ENCODE measurements at regions not wholly inside any gene's neighbourhood (a gene's known extent, or its start where the extent isn't known, plus 50 kb on each side); places are given as distances from the start of the nearest gene placed in this dataset.

DNA sequence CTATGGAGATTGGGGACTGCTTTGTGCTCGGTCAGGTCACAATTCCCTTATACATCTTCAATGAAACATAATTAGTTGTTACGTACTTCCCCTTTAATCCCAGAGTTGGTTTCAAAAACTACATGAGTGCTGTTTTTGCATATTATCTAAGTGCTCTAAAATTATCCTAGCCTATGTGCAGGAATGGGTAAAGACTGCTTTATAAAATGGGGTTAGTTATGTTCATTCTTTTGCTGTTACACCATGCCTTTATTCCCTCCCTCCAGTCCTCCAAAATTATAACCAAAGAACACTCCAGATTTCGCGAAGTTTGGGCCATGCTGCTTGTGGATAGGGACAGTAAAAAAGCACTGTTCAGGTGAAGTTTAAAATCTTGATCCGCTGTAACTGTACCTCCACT is 173.9 kb upstream of the SNX7 start:
- DNase-seq (ENCODE audit: low read depth, low spot score): no peak
- SMC1A ChIA-PET (ENCODE audit: uncharacterized antibody, unreplicated experiment): no interaction called here
- no peak overlapping the region for H3K4me2 ChIP-seq (ENCODE audit: control insufficient read depth, insufficient read depth)

More for the DNA sequence above, 173.9 kb upstream of the SNX7 start:
- intact Hi-C loops (cut with micrococcal nuclease; ENCODE audit: unreplicated experiment) (no loop called here), in situ Hi-C loops (cut with MboI) (no loop called here)
- Histone ChIP-seq H3K9me3 (replicated peaks; ENCODE audit: control insufficient read depth, insufficient read depth, low read length) (no peaks in the 10 kb centered on the region; the same call in 2 of the 3 replicates), H3K4me1 (ENCODE audit: control insufficient read depth, insufficient read depth, low read length) (no peaks in the 10 kb centered on the region), H4K20me1 (ENCODE audit: control insufficient read depth, insufficient read depth) (no peaks in the 10 kb centered on the region), H2AFZ (ENCODE audit: control insufficient read depth, low read depth, low read length) (no peak overlapping the region), H3K27me3 (replicated peaks in 1 of 2; ENCODE audit: control insufficient read depth in 2 of 2, insufficient read depth in 2 of 2, low read length in 1 of 2) (no peaks in the 10 kb centered on the region), H3K79me2 (ENCODE audit: control insufficient read depth, insufficient read depth, low read length) (no peaks in the 10 kb centered on the region), H3K36me3 (ENCODE audit: control insufficient read depth in 2 of 2, insufficient read depth in 2 of 2, low read length in 1 of 2) (no peaks in the 10 kb centered on the region), H3K9ac (ENCODE audit: control insufficient read depth, insufficient read depth, low read length) (no peak overlapping the region), H3K27ac (ENCODE audit: control insufficient read depth, insufficient read depth) (no peak overlapping the region), H3K4me3 (no peak overlapping the region)
- BruUV-seq (replicated peaks): no TSS peak
- RAD21 ChIA-PET (ENCODE audit: unreplicated experiment): no interaction called here
- 12% methylated on average over 5 of the region's 5 CpGs for WGBS (ENCODE audit: insufficient coverage, insufficient replicate concordance, low lambda C conversion rate, missing lambda C conversion rate)
- FAIRE-seq: no peak
- POLR2A ChIA-PET: no interaction called here
- CTCF ChIA-PET: no interaction called here
- no peak for ATAC-seq
- TF ChIP-seq MTA2 (IDR thresholded peaks at IDR 0.05; ENCODE audit: low read depth): peak; percentile 36; the same call in 1 of the 2 replicates
- TF ChIP-seq, protein P1, sequence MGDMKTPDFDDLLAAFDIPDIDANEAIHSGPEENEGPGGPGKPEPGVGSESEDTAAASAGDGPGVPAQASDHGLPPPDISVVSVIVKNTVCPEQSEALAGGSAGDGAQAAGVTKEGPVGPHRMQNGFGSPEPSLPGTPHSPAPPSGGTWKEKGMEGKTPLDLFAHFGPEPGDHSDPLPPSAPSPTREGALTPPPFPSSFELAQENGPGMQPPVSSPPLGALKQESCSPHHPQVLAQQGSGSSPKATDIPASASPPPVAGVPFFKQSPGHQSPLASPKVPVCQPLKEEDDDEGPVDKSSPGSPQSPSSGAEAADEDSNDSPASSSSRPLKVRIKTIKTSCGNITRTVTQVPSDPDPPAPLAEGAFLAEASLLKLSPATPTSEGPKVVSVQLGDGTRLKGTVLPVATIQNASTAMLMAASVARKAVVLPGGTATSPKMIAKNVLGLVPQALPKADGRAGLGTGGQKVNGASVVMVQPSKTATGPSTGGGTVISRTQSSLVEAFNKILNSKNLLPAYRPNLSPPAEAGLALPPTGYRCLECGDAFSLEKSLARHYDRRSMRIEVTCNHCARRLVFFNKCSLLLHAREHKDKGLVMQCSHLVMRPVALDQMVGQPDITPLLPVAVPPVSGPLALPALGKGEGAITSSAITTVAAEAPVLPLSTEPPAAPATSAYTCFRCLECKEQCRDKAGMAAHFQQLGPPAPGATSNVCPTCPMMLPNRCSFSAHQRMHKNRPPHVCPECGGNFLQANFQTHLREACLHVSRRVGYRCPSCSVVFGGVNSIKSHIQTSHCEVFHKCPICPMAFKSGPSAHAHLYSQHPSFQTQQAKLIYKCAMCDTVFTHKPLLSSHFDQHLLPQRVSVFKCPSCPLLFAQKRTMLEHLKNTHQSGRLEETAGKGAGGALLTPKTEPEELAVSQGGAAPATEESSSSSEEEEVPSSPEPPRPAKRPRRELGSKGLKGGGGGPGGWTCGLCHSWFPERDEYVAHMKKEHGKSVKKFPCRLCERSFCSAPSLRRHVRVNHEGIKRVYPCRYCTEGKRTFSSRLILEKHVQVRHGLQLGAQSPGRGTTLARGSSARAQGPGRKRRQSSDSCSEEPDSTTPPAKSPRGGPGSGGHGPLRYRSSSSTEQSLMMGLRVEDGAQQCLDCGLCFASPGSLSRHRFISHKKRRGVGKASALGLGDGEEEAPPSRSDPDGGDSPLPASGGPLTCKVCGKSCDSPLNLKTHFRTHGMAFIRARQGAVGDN (IDR thresholded peaks at IDR 0.05): peak; percentile 94
- TF ChIP-seq, protein P2, sequence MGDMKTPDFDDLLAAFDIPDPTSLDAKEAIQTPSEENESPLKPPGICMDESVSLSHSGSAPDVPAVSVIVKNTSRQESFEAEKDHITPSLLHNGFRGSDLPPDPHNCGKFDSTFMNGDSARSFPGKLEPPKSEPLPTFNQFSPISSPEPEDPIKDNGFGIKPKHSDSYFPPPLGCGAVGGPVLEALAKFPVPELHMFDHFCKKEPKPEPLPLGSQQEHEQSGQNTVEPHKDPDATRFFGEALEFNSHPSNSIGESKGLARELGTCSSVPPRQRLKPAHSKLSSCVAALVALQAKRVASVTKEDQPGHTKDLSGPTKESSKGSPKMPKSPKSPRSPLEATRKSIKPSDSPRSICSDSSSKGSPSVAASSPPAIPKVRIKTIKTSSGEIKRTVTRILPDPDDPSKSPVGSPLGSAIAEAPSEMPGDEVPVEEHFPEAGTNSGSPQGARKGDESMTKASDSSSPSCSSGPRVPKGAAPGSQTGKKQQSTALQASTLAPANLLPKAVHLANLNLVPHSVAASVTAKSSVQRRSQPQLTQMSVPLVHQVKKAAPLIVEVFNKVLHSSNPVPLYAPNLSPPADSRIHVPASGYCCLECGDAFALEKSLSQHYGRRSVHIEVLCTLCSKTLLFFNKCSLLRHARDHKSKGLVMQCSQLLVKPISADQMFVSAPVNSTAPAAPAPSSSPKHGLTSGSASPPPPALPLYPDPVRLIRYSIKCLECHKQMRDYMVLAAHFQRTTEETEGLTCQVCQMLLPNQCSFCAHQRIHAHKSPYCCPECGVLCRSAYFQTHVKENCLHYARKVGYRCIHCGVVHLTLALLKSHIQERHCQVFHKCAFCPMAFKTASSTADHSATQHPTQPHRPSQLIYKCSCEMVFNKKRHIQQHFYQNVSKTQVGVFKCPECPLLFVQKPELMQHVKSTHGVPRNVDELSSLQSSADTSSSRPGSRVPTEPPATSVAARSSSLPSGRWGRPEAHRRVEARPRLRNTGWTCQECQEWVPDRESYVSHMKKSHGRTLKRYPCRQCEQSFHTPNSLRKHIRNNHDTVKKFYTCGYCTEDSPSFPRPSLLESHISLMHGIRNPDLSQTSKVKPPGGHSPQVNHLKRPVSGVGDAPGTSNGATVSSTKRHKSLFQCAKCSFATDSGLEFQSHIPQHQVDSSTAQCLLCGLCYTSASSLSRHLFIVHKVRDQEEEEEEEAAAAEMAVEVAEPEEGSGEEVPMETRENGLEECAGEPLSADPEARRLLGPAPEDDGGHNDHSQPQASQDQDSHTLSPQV (IDR thresholded peaks at IDR 0.05): peak; percentile 95
- TF ChIP-seq TCF3 (IDR thresholded peaks at IDR 0.05; ENCODE audit: borderline replicate concordance, insufficient read depth, low read depth, low read length): no peak

Data from GM12878 (cell line).